HuH-7 (cell line): ENCODE measurements at regions not wholly inside any gene's neighbourhood (a gene's known extent, or its start where the extent isn't known, plus 50 kb on each side); places are given as distances from the start of the nearest gene placed in this dataset.
A peak's percentile ranks its signal among the peaks of the same experiment; 100 is the strongest.
"Not testable (repeated sequence)": the region's sequence is repeated elsewhere in the genome, so short reads cannot be mapped to it uniquely, and the experiment has no call there.

Experiments used
- DNase-seq: peaks from one replicate; pipeline ENCODE4 v3.0.0; 2011; ENCODE audit warnings: low spot score

DNA sequence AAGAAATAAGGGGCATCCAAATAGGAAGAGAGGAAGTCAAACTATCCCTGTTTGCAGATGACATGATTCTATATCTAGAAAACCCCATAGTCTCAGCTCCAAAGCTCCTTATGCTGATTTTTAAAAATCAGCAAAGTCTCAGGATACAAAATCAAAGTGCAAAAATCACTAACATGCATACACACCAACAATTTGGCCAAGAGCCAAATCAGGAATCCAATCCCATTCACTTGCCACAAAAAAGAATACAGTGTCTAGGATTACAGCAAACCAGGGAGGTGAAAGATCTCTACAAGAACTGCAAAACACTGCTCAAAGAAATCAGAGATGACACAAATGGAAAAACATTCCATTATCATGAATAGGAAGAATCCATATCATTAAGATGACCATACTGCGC lies 155.8 kb upstream of the ARHGAP42 start:
- DNase-seq: not testable (repeated sequence)

GRCh38 chr11:100536979-100537378 lies 150.1 kb upstream of the ARHGAP42 start:
- DNase-seq: no peak

DNA sequence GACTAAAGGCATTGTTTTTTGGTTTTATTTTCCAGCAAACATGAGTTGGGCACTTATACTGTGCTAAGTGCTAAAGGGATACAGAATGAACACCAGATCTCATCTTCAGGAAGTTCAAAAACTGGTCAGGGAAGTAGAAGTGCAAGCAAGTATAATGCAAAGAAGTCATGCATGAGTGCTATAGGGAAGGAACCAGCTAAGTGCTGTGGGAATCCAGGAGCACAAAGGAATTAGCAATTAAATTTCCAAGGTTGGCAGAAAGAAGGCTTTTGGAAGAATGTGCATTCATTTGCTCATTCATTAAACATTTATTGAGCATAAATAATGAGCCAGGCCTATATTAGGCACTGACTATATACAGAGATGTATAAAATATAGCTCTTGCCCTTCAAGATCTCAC lies 143.7 kb upstream of the ARHGAP42 start:
- no peak for DNase-seq

DNA sequence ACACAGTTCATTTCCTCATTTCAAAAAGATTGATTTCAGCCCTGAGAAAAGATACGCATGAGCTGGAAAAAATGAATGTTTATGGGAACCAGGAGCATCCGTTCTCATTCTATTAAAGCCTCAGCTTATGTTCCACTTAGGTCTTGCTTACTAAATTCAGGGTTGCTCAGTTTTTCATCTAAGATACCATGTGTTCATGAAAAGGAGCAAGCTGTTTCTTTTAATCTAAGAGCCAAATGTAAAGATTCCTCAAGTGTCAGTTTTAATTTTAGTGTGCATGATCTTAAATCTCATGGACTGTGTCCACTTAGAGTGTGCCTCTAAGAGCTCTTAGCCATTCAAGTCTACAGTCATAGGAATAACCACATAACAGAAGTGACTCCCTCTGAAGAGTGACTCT lies 141.5 kb upstream of the ARHGAP42 start:
- DNase-seq: no peak

DNA sequence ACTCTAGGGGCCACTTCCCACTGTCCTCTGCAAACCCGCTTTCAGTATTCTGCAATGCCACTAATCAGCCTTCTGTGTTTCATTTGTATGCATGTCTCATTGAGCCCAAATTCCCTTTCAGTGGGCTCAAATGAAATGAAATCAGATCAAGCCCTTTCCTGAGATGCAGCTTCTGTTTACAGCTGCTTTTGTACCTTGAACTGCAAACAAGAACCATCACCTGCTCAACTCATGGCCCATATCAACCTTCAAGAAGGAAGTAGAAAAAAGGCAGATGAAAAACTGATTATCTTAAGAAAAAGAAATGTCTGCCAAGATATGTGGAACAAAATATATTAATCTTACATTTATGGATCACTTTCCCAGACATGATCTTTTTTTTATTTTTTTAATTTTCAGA lies 141.1 kb upstream of the ARHGAP42 start:
- no peak for DNase-seq

- DNase-seq: no peak
These were observed 140.4 kb upstream of the ARHGAP42 start for GRCh38 chr11:100546714-100547113.

GRCh38 chr11:100550298-100550697 lies 136.8 kb upstream of the ARHGAP42 start:
- no peak for DNase-seq

GRCh38 chr11:100550912-100551632 lies 136.0 kb upstream of the ARHGAP42 start:
- DNase-seq: no peak

GRCh38 chr11:100555931-100556330 lies 131.2 kb upstream of the ARHGAP42 start:
- no peak for DNase-seq

- DNase-seq: no peak
These were observed 130.3 kb upstream of the ARHGAP42 start for GRCh38 chr11:100556781-100557180.

GRCh38 chr11:100557830-100558611 lies 129.1 kb upstream of the ARHGAP42 start:
- DNase-seq: no peak

DNA sequence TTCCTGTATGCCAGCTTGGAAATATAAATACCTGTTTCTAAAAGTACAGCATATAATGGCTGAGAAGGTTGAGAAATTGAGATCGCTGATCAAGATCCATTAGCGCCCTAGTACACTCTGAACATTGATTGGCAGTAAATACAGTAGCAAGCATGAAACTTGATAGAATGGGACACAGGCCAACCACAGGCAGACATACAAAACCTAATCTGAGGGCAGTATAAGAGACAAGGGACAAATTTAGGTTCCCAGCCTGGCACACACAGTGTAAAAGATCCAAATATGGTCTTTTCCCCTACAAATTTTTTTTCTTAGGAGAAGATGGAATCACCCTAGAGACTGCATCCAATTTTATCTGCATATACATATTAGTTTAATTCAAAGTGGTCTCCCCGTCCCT lies 126.5 kb upstream of the ARHGAP42 start:
- no peak for DNase-seq

DNA sequence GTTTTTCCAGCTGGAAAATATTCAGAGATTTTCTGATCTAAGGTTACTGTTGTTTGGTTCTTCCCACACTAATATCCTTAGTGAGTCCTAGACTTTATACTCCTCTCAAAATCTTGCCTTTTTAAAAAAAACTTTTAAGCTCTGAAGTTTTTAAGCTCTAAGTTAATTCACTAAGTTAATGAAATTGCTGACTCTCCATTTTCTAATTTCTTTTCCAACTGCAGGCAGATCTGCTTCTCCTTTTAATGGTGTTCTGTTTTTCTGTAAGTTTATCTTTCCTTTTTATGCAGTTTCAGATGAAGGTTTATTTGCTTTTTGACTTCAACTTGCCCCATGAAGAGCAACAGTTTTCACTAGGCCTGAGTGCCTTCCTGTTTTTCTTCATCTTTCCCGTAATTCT lies 125.8 kb upstream of the ARHGAP42 start:
- no peak for DNase-seq

DNA sequence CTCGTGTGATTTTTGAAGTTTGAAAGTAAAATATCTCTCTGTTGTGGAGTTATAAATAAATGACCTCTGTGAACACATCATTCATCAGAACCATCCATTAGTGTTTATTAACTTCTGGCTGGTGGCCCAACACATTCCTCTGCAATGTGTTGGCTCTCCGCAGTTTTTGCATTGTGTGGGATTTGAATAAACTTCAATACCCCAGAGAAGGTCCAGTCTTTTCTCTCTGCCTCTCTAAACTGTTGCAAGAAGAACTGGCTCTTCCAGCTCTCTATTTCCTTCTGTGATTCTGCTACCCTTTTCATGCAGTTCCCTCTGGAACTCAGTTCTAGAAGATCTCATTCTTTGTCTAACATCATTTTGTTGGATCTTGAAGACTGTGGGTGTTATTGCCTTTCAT lies 125.0 kb upstream of the ARHGAP42 start:
- DNase-seq: no peak

- no peak for DNase-seq
These were observed 123.4 kb upstream of the ARHGAP42 start for GRCh38 chr11:100563541-100564280.

DNA sequence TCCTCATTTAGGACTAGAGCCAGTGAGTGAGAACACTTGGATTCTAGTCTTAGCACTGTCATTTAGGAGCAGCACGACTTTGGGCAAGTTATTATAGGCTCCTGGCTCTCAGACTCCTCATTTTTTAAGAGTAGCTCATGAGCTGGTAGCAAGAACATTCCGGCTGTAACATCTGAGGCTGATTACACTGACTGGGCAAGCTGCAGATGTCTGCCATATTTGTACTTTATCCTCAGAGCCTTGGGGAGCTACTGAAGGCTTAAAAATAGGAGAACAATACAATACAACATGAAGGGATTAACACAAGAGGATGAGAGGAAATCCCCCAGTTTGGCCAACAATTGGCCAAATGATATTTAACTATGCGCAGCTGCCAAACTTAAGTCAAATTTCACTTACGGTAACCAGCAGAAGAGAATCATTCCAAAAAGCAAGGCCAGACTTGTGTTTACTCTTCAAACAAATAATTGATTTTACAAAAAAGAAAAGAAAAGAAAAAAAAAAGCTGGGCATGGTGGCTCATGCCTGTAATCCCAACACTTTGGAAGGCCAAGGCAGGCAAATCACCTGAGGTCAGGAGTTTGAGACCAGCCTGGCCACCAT lies 113.1 kb upstream of the ARHGAP42 start:
- DNase-seq: no peak

GRCh38 chr11:100574894-100575769 lies 112.0 kb upstream of the ARHGAP42 start:
- no peak for DNase-seq

DNA sequence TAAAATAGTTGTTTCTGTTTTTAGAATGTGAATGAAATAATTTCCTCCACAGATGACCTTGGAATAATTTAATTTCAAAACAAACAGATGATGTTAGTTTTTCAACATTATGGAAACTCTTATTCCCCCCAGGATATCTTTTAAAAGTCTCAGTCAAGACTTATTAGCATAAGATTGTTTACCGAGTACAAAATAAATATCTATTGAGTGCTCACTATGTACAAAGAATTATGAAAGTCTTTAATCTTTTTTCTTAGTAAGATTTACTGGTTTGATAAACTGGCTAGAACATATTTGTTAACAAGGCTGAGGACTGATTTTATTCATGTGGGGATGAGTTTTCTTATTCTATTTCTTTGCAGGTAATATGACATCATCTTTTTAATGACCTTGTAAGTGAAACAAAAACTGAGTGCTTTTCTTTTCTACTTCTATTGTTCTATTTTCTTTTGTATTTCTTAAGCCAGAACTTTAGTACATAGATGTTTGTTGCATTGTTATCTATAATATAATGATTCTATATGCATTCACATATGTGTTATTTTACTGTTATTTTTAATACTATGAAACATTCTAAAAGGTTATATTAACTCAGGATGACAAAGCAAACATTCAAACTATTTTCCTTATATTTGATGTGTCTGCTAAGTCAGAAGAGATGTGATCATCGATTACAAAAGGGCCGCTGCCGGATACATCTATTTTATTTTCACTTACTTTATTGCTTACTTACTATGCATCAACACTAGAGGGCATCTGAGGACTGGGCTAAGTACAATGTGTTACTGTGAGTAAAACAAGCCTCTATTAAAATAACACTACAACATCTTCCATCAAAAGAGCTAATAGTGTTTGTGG lies 111.0 kb upstream of the ARHGAP42 start:
- peak; percentile 11 for DNase-seq

DNA sequence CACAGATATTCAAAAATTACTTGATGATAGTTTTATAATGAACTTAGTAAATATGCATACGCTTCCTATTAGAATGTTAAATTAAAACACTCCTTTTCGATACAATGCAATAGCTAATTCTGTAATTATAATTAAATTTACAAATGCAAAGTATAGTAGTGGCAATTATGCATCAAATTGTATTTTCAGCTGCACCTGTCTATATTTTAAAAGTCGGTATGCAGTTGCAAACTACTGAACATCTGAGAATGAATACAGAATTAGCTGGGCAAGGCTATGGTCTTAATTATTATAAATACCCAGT lies 110.4 kb upstream of the ARHGAP42 start:
- no peak for DNase-seq

DNA sequence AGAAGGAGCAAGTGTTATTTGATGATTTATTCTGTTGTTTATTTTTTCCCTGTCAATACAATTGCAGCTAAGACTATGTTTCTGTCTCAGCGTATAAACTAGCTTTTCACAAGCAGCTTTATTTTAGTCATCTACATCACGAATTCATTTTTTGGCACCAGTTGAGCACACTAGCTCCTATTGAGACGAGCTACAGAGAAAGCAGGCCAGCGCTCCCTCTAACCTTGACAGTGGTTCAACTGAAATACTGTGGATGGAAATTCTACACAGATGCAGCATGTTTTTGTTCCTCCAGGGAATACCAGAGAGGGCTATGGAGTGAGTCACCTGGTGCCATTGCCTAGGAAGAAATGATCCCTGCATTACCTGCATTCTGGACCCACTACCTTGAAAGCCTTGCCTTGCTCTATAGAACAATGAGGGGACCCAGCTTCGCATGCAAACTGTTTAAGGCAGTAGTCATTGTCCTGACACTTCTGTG lies 108.2 kb upstream of the ARHGAP42 start:
- no peak for DNase-seq

DNA sequence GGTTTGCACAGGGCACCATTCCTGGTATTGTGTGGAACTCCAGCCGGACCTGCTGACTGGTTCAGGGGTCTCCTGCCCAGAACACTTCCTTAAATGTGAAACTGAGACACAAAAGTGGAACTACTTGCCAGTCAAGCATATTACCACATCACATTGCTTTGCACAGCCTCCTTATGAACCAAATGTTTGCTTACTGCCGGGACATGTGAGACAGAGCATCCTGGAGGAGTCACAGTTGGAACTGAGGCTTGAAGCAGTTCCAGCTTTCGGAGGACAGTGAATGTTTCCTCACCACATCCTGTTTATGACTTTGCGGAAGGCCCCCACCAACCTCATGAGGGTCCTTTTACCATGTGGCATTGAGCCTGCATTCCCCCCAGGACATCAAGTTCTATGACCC lies 105.8 kb upstream of the ARHGAP42 start:
- DNase-seq: no peak
